Parathyroid adenoma (tissue), 2 donors: ENCODE measurements at regions not wholly inside any gene's neighbourhood (a gene's known extent, or its start where the extent isn't known, plus 50 kb on each side); places are given as distances from the start of the nearest gene placed in this dataset.
A peak's percentile ranks its signal among the peaks of the same experiment; 100 is the strongest.

Source experiments
- H2AFZ ChIP-seq: fragments of 300-600 bp; sonication (generic); one replicate; pipeline ENCODE4 v1.7.0; 2017; ENCODE audit warnings: antibody characterized with exemption, mild to moderate bottlenecking
- H3K27ac ChIP-seq: fragments of 300-600 bp; sonication (generic); one replicate; pipeline ENCODE4 v1.7.0; 2017
- H3K27me3 ChIP-seq: fragments of 300-600 bp; sonication (generic); one replicate; pipeline ENCODE4 v1.7.0; 2017; ENCODE audit warnings: low read length; ENCODE audit not compliant: control insufficient read depth, insufficient read depth
- H3K36me3 ChIP-seq: fragments of 300-600 bp; sonication (generic); one replicate; pipeline ENCODE4 v1.7.0; 2017; ENCODE audit warnings: low read length; ENCODE audit not compliant: control insufficient read depth, insufficient read depth
- H3K4me1 ChIP-seq: fragments of 300-600 bp; sonication (generic); one replicate; pipeline ENCODE4 v1.7.0; 2017; ENCODE audit warnings: control low read depth
- H3K4me2 ChIP-seq: fragments of 300-600 bp; sonication (generic); one replicate; pipeline ENCODE4 v1.7.0; 2017; ENCODE audit warnings: low read length
- H3K4me3 ChIP-seq: fragments of 300-600 bp; sonication (generic); one replicate; pipeline ENCODE4 v1.7.0; 2017; ENCODE audit warnings: low read depth, low read length
- H3K79me2 ChIP-seq: fragments of 300-600 bp; sonication (generic); one replicate; pipeline ENCODE4 v1.7.0; 2017; ENCODE audit warnings: control low read depth
- H3K9ac ChIP-seq: fragments of 300-600 bp; sonication (generic); one replicate; pipeline ENCODE4 v1.7.0; 2017; ENCODE audit warnings: mild to moderate bottlenecking
- H3K9me3 ChIP-seq: fragments of 300-600 bp; sonication (generic); one replicate; pipeline ENCODE4 v1.7.0; 2017; ENCODE audit warnings: low read length; ENCODE audit not compliant: control insufficient read depth
- CTCF ChIP-seq: fragments of 300-600 bp; sonication (generic); IDR thresholded peaks from one replicate; pipeline ENCODE4 v1.7.0; 2017; ENCODE audit warnings: antibody characterized with exemption, mild to moderate bottlenecking
- donor health status: primary hyperparathyroidism.

DNA sequence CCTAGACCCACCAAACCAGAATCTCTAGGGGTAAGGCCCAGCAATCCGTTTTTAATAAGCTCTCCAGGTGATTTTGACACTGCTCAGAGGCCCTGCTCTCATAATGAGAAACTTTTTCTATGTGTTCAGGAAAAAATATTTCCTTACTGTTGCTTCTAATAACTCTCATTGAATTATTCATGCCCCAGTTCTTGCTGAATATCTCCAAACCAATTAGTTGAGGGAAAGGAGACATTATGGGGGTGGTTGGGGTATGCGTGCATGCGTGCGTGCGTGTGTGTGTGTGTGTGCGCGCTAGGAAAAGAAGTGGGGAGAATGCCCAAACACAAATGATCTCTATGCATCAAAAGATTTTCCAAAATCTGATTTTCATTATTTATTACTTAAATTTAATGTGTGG, 411.4 kb downstream of the PIK3R1 start:
- no peak overlapping the region for H2AFZ ChIP-seq
- no peak overlapping the region for H3K4me3 ChIP-seq
- H3K9ac ChIP-seq, result no peak overlapping the region
- peaks cover 7% of the 10 kb centered on the region for H3K4me1 ChIP-seq
- no peaks in the 10 kb centered on the region for H3K79me2 ChIP-seq
- H3K36me3 ChIP-seq, result no peaks in the 10 kb centered on the region
- no peak for TF ChIP-seq CTCF
- no peaks in the 10 kb centered on the region for H3K9me3 ChIP-seq
- H3K4me2 ChIP-seq, result no peak overlapping the region
- no peaks in the 10 kb centered on the region for H3K27me3 ChIP-seq
- no peak overlapping the region for H3K27ac ChIP-seq

GRCh38 chr5:68628082-68628814, 412.7 kb downstream of the PIK3R1 start:
- Histone ChIP-seq H3K9me3 (no peaks in the 10 kb centered on the region), H3K4me3 (no peak overlapping the region), H3K79me2 (no peaks in the 10 kb centered on the region), H3K9ac (no peak overlapping the region), H3K27ac (no peak overlapping the region), H3K4me1 (peaks cover 18% of the 10 kb centered on the region), H3K4me2 (no peak overlapping the region), H3K36me3 (no peaks in the 10 kb centered on the region), H2AFZ (peak overlapping the region; percentile 35), H3K27me3 (no peaks in the 10 kb centered on the region)
- TF ChIP-seq CTCF, result no peak

- no peaks in the 10 kb centered on the region for H3K79me2 ChIP-seq
- H3K9me3 ChIP-seq, result no peaks in the 10 kb centered on the region
- H3K36me3 ChIP-seq, result no peaks in the 10 kb centered on the region
- no peak overlapping the region for H3K9ac ChIP-seq
- no peak overlapping the region for H3K4me3 ChIP-seq
- no peak for TF ChIP-seq CTCF
- H3K4me1 ChIP-seq, result peaks cover 18% of the 10 kb centered on the region
- H3K27me3 ChIP-seq, result no peaks in the 10 kb centered on the region
- no peak overlapping the region for H3K4me2 ChIP-seq
- H3K27ac ChIP-seq, result no peak overlapping the region
- H2AFZ ChIP-seq, result no peak overlapping the region
These were observed 414.8 kb downstream of the PIK3R1 start for GRCh38 chr5:68630354-68630753.

DNA sequence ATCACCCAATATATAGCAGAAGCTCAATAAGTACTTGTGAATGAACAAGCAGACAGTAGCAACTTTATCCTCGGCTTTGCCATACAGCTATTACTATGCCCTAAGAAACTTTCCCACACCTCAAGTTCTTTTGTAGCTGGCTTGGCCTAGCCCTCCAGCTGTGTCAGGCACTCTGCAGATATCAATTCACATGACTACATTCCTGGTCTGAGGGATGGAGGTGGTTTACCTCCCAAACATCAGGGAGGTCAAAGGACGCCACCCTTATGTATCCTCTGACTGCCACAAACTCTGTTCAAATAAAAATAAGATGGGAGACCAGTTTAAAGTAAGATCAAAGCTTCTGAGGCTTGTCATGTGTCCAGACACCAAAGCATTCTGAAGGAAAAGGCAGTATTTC, 416.3 kb downstream of the PIK3R1 start:
- H3K27me3 ChIP-seq, result no peaks in the 10 kb centered on the region
- peaks cover 18% of the 10 kb centered on the region for H3K4me1 ChIP-seq
- TF ChIP-seq CTCF, result no peak
- no peak overlapping the region for H3K4me2 ChIP-seq
- H3K9ac ChIP-seq, result no peak overlapping the region
- no peaks in the 10 kb centered on the region for H3K36me3 ChIP-seq
- H3K9me3 ChIP-seq, result no peaks in the 10 kb centered on the region
- no peaks in the 10 kb centered on the region for H3K79me2 ChIP-seq
- H3K27ac ChIP-seq, result peak overlapping the region; percentile 87
- H3K4me3 ChIP-seq, result no peak overlapping the region
- peak overlapping the region; percentile 80 for H2AFZ ChIP-seq

DNA sequence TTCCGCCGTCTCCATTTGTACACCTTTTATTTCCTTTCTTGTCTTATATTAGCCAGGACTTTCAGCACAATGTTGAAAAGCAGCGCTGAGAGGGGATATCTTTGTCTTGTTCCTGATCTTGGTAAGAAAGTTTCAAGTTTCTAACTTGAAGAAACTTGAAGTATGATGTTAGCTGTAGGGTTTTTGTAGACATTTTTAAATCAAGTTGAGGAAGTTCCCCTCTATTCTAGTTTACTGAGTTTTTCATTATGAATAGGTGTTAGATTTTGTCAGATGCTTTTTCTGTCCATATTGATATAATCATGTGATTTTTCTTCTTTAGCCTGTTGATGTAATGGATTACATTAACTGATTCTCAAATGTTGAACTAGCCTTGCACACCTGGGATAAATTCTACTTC, 425.7 kb downstream of the PIK3R1 start:
- H3K4me2 ChIP-seq, result no peak overlapping the region
- H2AFZ ChIP-seq, result no peak overlapping the region
- H3K27me3 ChIP-seq, result no peaks in the 10 kb centered on the region
- peaks cover 3% of the 10 kb centered on the region for H3K9me3 ChIP-seq
- no peaks in the 10 kb centered on the region for H3K36me3 ChIP-seq
- no peak overlapping the region for H3K27ac ChIP-seq
- H3K4me3 ChIP-seq, result no peak overlapping the region
- no peaks in the 10 kb centered on the region for H3K79me2 ChIP-seq
- TF ChIP-seq CTCF, result no peak
- H3K9ac ChIP-seq, result no peak overlapping the region
- peaks cover 16% of the 10 kb centered on the region for H3K4me1 ChIP-seq
